GM21447 (cell line): ENCODE measurements at regions not wholly inside any gene's neighbourhood (a gene's known extent, or its start where the extent isn't known, plus 50 kb on each side); places are given as distances from the start of the nearest gene placed in this dataset.

Source experiments
- ATAC-seq: cut with Tn5 transposase; IDR thresholded peaks from one replicate; pipeline ENCODE4 v1.9.1; 2021; ENCODE audit not compliant: unreplicated experiment

DNA sequence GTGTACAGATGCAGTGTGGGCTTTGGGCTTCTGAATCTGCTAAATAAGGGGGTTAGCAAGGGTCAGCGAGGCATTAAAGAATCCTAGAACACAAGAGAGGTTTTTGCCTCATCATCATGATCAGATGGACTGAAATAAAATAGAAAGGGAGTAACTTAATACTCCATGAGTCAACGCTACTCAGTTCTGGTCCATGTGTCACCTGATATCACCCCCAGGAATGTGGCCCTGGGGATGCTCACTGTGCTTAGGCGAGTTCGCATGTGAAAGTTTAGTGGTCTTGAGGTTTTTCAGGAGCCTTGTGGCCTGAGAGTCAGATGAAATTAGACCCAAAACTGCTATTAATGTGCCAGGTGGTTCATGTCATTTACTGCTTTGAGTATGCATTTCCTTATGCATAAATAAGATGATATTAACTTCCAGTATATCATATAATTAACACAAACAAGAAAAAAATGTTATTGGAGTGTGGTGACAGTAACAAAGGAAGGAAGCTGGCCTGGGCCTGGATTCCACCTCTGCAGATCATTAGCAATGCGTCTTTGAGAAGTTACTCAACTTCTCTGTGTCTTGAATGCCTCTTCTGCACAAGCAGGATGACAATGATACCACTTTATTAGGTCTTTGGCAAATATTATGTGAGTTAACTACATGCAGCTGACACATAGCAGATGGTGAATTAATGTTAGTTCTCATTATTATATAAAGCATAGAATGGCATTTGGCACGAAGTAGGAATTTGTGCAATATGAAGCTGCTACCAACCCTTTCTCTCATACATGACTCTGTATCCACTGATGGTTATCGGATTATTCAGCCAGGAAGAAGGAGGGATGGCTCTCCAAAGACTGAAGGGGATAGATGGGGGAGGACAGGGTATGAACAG lies 1272.6 kb downstream of the AACS start:
- ATAC-seq: no peak

DNA sequence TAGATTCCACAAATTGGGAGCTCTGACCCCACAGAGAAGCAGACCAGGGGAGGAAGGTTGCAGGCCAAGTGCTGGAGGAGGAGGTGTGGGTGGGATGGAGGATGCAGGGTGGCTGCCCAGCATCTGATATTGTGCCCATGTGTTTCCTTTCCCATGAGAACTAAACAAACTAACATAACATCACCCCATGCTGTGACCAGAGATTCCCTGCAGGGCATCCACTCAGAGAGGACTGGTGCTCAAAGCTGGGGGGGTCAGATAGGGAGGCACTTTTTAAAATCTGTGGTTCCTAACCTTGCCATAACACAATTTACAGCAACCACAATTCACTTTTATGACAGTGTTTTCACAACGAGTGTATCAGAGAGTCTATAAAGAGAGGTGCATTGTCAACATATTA lies 1277.6 kb downstream of the AACS start:
- no peak for ATAC-seq

DNA sequence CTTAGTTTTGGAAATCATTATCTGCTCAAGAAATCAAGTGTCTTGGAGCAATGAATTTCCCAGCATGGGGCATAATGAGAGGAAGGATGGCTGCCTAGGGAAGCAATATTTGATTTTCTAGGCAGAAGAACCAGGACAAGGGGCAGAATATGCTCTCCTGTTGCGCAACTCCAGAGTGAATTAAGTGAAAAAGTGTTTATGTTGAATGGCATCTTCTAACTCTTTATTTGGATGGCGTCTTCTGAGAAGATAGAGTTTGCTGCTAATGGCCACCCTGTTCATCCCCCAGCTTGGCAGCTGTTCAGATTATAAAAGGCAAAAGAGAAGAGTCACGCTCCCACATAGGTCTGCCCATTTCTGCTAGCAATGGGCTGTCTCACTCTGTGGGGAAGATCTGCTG lies 1278.1 kb downstream of the AACS start:
- no peak for ATAC-seq

DNA sequence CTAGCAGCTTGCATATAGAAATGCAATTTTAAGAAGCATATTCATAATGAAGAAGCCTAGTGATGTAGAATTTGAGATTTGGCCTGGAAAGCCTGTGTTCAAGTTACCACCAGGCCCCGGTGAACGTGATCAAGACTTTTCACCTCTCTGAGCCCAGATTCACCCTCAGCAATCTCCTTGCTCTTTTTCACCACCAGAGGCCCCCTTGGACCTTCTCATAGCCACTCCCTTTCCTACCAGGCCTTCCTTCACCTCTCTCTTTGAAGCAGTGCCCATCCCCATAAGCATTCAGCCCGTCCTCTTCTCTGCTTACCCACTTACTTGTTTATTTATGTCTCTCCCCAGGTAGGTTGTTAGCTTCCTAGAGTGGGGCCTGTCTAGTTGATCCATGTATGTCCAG lies 1280.9 kb downstream of the AACS start:
- no peak for ATAC-seq

DNA sequence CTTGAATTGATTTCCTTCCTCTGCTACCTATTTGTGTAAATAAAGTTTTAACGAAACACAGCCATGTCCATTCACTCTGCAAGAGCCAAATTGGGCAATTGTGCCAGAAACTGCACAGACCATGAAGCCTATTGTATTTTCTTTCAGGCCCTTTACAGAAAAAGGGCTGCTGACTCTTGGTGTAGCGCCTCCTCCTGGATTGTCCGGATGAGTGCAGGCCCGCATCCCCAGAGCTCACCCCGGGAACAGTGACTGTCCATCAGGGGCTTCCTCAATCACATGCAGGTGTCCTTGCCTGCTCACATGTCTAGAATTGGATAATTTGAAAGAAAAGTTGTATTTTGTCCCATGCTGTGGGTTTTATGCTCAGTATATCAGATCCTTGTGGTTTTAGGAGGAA lies 1282.2 kb downstream of the AACS start:
- no peak for ATAC-seq

DNA sequence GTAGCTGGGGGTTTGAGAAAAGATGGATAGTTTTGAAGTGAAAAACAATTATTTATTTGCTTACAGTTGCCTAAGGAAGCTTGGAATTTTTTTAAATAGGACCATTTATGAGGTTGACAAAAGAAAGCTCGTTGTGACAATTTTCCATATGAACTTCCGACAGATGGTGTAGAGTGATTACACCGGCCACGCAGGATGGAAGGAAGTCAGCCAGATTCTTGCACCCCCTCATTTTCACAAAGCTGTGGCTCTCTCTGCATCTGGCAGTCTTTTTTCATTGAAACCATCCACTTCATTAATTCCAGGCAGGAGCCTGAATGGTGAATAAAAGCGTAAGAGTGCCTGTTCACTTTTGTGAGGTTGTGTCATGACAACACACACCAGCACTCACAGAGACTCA lies 1284.1 kb downstream of the AACS start:
- ATAC-seq: no peak

DNA sequence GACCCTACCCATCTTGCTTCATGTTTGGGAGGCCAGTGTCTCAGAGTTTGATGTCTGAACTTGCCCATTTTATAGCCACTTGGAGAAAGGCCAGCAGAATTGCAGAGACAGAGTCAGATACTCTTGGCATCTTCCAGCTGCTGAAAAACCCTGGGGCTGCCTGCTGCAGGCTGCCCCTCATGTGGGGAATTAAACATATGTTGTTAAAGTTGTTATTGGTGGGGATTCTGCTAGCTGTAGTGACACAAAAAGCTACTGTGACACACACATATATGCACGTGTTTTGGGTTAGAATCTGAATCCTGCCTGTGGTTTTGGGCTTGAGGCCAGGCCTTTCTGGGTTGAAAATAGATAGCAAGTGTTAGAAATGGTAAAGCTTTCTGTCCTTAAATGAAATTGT lies 1288.4 kb downstream of the AACS start:
- ATAC-seq: no peak

DNA sequence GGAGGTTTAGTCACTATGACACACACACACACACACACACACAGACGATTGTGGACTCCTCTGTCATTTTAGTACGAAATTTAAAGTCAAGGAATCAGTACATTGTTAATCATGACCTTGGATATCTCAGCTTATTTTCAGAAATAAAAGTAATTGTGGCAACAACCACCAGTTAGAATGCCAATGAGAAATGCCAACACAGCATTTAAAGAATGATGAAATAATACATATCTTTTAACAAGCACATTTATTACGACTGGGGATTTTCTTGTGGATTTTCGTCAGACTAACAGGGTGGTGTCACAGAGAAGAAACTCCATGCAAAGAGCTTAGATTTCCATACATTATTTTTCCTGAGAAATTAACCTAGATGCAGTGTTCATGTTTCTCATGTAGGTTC lies 1289.4 kb downstream of the AACS start:
- ATAC-seq: no peak

DNA sequence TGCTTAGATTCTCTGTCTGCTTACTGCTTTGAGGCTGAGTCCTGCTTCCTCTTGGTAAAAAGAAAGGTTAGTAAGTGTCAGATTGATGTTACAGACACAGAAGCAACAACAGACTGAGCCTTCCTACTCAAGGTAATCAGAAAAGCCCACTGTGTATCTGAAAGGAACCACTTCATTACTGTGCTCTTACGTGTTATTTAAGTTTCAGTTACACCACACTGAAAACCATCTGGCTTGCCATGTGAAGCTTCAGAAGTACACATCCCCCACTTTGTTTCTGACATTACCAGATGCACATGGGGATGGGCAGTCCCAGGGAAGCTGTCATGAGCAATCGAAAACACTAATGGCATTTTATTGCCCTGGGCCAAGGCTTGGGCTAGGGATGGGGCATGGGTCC lies 1290.1 kb downstream of the AACS start:
- no peak for ATAC-seq

DNA sequence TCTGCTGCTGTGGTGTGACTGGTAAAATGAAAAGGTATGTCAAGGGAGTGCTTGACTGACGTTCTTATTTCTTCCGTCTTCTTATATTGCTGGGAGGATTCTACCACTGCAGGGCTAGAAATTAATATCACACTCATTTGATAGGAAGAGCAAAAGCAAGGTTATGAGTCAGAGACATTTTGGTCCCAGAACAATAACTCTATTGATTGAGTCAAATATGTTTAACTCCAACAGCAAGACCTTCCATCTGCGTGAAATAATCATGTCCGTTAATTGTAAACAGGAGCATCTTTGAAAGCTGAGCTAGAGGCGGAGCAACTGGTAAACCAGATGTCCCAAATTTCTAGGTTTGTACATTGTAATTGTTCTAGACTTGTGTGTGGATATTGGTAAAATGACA lies 1293.6 kb downstream of the AACS start:
- no peak for ATAC-seq

DNA sequence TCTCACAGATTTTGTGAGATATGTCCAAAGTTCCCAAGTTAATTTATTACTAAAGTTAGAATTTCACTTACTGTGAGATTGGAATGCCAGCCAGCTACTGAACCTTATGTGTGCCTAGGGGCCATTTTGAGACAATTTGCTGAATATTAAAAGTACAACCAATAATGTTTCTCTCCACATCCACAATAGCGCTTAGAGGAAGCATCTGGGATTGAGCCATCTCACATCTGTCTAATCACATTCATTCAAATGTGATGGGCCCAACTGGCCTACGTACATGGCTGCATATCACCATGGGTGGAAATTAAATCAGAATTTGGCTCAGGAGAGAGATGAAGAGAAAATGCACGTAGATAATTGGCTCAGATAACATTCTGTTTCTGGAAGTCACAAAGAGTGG lies 1294.0 kb downstream of the AACS start:
- no peak for ATAC-seq

DNA sequence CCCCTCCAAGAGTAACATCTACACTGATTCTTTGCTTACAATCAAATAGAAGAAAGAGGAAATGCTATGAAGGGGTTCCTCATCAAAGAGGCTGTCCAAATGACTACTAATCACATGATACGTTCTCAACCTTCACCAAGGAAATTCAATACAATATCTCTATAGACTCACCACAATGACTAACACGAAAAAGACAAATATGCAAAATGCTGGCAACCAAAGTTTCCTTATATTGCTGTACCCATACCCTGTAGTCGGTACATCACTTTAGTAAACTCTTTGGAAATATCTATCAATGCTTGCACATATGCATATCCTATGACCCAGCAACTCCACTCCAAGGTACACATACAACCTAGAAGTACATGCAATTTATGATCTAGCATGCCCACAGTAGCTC lies 1296.6 kb downstream of the AACS start:
- no peak for ATAC-seq

DNA sequence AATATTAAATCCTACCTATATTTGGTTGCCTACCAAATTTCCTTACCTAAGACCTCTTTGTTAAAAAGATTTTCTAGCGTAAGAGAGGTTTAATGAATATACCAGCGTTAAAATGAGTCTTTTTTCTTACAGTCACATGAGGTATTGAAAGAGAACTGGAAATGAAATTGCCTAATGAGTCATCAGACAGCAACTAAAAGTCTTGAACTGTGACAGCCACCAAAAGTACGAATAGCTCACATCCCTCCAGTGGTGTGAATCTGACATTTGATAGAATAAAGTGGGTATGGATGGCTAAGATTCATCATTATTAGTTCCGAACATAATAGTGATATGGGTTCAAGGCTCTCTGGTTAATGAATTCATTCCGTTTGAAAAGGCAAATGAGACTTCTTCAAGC lies 1297.3 kb downstream of the AACS start:
- no peak for ATAC-seq

DNA sequence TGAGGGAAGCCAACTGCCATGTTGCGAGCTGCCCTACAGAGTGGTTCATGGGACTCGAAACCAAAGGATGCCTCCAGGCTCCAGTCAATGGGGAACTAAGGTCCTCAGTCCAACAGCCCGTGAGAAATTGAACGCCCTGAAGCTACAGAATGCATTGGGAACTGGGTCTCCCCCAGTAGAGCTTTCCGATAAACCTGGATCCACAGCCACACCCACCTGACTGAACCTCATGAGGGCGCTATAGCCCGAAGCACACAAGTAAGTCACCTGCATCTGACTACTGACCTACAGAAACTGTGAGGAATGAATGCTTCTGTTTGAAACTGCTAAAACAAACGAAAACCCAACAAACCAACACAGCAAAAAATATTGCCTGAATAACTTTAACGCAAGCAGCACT lies 1297.7 kb downstream of the AACS start:
- ATAC-seq: no peak

DNA sequence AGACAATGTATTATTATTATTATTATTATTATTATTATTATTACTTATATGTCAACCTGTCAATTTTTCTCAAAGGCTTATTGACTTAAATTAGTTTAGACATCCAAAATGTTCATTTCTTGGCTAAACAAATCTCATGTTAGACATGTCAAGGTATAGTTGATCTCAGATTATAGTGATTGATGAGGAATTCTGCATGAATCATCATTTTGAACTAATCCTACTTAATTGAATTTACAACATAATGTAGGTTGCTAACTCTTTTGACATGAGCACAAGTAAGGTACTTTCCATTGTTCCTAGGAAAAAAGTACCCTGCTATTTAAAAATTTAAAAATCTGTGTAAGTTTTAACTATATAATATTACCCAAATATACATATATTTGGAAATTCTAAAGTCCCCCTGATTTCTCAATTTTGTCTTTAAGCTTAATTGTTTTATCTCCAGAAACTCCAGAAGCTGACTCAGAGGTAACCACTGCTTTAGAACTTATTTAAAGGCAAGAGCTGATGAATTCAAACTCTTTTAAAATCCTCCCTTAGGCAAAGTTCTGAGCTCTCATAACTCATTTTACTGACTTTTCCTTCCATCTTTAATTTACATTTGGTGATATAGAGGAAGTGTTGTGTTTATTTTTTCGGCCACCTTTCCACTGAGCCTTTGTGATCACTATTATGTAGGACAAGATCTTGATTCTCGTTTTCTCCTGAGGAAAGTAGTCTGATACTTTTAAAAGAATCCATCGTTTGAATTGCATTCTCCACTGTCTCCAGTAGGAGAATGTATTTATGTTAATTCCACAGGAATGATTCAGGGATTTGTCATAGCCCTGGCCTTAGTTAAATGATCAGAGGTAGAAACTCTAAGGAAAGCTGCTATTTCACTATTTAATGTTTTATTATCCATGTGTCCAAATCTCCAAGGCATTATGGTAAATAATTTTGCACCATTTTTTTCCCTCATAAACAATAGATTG lies 1304.5 kb downstream of the AACS start:
- no peak for ATAC-seq

DNA sequence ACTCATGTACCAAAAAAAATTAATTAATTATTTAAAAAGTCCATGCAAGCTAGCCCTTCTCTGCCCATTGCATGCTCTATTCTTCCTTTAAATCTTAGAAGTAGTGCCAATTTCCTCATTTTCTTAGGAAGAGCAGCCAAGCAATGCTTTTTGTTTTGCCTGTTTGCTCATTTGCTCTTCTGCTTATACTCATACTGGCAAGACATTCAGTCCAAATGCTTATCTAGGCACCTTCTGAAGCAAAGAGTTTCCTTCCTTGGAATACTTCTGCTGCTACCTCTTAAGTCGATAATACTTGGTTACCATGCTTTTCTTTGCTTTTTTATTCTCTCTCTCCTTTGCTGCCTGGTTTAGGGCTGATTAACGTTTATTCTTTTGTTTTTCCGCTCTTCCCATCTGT lies 1318.3 kb downstream of the AACS start:
- no peak for ATAC-seq

DNA sequence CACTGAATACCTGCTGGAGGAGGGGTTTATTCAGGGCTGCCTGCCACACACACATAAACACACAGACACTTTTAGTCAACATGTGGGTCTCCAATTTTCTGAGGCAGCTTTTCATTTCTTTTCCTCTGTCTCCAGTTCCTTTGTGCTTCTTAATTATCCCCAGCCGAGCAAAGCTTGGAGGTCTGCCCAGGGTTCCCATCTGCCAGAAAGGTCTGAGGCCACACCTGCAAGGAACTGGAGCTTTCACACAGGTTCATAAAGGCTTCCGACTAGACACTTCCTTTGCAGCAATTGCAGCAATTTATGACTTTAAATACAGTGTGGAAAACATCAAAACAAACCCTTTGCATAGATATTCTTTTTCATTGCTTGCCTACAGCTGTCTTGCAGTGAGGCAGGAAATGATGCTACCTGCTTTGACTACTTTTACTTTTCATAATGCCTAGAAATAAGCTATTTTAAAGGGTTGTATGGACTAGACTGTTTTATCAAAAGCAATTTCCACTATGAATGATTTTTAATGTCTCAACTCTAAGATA lies 1318.9 kb downstream of the AACS start:
- ATAC-seq: no peak

DNA sequence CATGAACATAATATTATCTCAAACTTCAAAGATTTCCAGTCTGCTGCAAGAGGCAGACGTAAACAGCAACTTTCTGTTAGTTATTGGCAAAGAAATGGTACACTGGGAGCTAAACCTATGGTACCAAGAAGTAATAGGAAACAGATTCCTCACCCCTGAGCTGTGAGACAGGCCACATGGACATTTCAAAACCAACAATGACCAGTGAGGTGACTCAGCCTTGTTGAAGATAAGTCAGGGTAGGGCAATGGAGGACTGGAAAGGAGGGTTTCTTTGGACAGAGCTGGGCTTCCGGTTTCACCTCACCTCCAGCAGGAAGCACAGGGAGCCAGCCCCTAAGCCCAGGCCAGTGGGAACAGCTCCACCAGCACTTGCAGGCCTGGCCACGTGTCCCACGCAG lies 1320.5 kb downstream of the AACS start:
- ATAC-seq: no peak

DNA sequence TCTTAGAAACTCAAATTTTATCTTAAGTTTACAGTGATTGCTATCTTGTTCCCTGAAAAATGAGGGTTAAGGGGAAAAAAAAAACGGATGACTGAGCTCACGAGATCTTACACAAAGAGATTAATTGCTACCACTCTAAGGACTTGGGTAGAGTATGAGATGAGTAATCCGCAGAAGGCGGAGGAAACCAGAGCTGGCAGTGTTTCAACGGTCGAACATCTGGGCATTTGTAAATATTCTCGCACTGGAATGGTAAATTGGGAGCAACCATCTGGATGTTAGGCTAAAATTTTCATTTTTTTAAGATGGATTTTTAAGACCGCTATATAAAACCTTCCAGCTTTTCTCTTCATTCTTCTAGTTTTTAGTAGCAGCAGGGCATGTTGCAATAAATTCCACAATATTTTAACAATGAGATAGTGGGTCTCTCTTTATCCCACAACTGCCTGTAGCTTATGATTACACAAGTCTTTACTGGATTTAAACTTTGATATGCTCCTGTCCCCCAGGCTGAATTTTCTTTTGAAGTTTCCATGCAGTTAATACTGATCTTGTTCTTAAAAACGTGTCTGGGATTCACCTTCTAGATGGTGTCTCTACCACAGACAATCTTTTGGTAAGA lies 1324.1 kb downstream of the AACS start:
- no peak for ATAC-seq

DNA sequence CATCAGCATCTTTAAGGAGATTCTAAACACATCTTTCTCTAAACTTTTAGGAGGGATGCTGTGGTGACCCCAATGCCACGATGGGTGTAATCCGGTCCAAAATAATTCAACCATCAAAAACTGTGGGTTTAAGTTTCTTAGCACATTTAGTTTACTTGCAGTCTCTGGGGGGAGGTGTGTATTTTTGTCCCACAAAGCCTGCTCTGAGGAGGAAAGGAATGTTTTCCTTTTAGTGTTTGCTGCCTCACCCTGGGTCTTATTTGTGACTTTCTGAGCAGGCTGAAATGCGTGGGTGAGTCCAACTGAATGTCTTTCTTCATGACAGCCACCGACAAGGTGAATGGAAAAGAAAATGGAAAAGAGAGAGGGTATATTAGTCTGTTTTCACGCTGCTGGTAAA lies 1324.7 kb downstream of the AACS start:
- no peak for ATAC-seq

DNA sequence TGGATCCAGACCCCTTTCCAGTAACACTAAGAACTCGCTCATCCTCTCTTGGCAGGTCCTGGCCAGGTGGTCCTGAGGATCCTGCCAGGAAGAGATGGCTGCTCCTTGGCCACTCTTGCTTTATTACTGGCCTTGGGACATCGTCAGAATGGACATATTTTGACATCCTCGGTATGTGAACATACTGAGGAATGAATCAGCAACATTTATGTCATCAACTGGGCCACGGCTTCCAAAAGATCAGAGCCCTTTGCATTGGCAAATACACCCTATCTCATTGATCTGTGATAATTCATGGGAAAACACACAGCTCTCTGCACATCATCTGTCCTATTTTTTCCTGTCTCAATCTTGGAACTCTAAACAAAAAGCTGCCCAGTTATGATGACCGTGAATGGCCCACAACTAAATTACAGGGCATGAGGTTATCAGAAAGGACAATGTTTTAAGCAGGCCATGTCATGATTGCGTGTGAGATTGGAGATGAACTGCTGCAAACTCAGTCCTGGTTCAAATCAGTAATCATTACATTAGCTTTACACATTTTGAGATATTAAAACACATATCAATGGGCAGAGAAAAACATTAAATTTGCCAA lies 1325.8 kb downstream of the AACS start:
- ATAC-seq: no peak
